K562 (cell line): ENCODE measurements at regions not wholly inside any gene's neighbourhood (a gene's known extent, or its start where the extent isn't known, plus 50 kb on each side); places are given as distances from the start of the nearest gene placed in this dataset.

Source experiments
- ATAC-seq: fragments of 200-7000 bp; cut with Tn5 transposase; 3 replicates; pipeline ENCODE4 v1.9.1; 2020; ENCODE audit warnings: moderate library complexity
- BruUV-seq: library from RNA; stranded (reverse); fragments of 400-500 nt; replicated peaks from 2 replicates; lab custom pipeline; 2021; lab: Mats Ljungman, UMichigan
- CTCF ChIA-PET: fragments of 300-600 bp; formaldehyde crosslinking; extraction: SDS; loops from one replicate; lab custom pipeline; 2021; ENCODE audit warnings: low intra/inter-chr PET ratio; lab: Yijun Ruan, JAX
- POLR2A ChIA-PET: fragments of 300-600, 350-650 bp; sonication (Branson Sonifier 250); formaldehyde crosslinking; extraction: SDS; loops from one replicate; lab custom pipeline; 2021; ENCODE audit warnings: antibody characterized with exemption, inconsistent platforms; lab: Yijun Ruan, JAX
- DNase-seq, 4 experiments: peaks; one replicate each; pipeline versions ENCODE4 v3.0.0 to v3.0.0-alpha.2; 2011 to 2018; ENCODE audit warnings: low spot score in 3 of 4, mixed read lengths in 3 of 4; ENCODE audit errors: extremely low read depth in 1 of 4
- FAIRE-seq: peaks from 2 replicates; lab custom pipeline; 2011; peaks lifted over from hg19 to GRCh38; lab: Jason Lieb, UNC
- H2AFZ ChIP-seq: 2 replicates; pipeline ENCODE4 v1.6.0; 2011; ENCODE audit warnings: low read depth, low read length, control low read depth, inconsistent platforms
- H3K27ac ChIP-seq: fragments of 200-600 bp; 3 replicates; pipeline ENCODE4 v1.8.0; 2011; ENCODE audit warnings: low read depth, mild to moderate bottlenecking, control low read depth, inconsistent platforms, low read length, moderate library complexity, mixed read lengths; ENCODE audit errors: extremely low read depth
- H3K27me3 ChIP-seq, 2 experiments: fragments of 300-600 bp in 1 of 2; 2 replicates in 1 of 2; 3 replicates in 1 of 2; pipeline versions ENCODE4 v1.6.0 to v1.8.0; 2011; ENCODE audit warnings: inconsistent platforms in 2 of 2, low read length in 2 of 2, mild to moderate bottlenecking in 1 of 2, mixed read lengths in 1 of 2, moderate library complexity in 1 of 2; ENCODE audit not compliant: control insufficient read depth in 2 of 2, insufficient read depth in 2 of 2
- H3K36me3 ChIP-seq: fragments of 300-600 bp; 3 replicates; pipeline ENCODE4 v1.8.0; 2011; ENCODE audit warnings: mild to moderate bottlenecking, low read length, inconsistent platforms; ENCODE audit not compliant: control insufficient read depth, insufficient read depth
- H3K4me1 ChIP-seq, 2 experiments: fragments of 200-600 bp in 1 of 2; replicated peaks in 1 of 2; 2 replicates in 1 of 2; 3 replicates in 1 of 2; pipeline versions ENCODE4 v1.5.1 to v1.8.0; 2011; ENCODE audit warnings: inconsistent platforms in 2 of 2, low read length in 2 of 2, mild to moderate bottlenecking in 1 of 2, mixed read lengths in 1 of 2, moderate library complexity in 1 of 2; ENCODE audit not compliant: control insufficient read depth in 2 of 2, insufficient read depth in 2 of 2
- H3K4me2 ChIP-seq: 2 replicates; pipeline ENCODE4 v1.6.1; 2011; ENCODE audit warnings: low read length, control low read depth, inconsistent platforms, mixed read lengths; ENCODE audit not compliant: insufficient read depth
- H3K4me3 ChIP-seq: fragments of 200-600 bp; sonication (generic), shearing (Covaris generic); 2 replicates; pipeline ENCODE4 v1.5.1; 2016; ENCODE audit warnings: control low read depth, inconsistent platforms
- H3K79me2 ChIP-seq: fragments of 200-600 bp; 3 replicates; pipeline ENCODE4 v1.8.0; 2011; ENCODE audit warnings: low read length, inconsistent platforms; ENCODE audit not compliant: control insufficient read depth, insufficient read depth
- H3K9ac ChIP-seq, 2 experiments: 2 replicates each; pipeline versions ENCODE4 v1.6.0 to v1.6.1; 2011; ENCODE audit warnings: low read depth in 2 of 2, low read length in 2 of 2, control low read depth in 1 of 2, inconsistent platforms in 1 of 2, mild to moderate bottlenecking in 1 of 2, mixed read lengths in 1 of 2; ENCODE audit not compliant: insufficient read depth in 1 of 2
- H3K9me1 ChIP-seq: one replicate; pipeline ENCODE4 v1.6.0; 2011; ENCODE audit warnings: inconsistent platforms, mild to moderate bottlenecking, low read length, moderate library complexity; ENCODE audit not compliant: control insufficient read depth, insufficient read depth
- H3K9me3 ChIP-seq: replicated peaks from 2 replicates; pipeline ENCODE4 v1.5.1; 2011; ENCODE audit warnings: low read depth, low read length, inconsistent platforms; ENCODE audit not compliant: control insufficient read depth, insufficient read depth
- H4K20me1 ChIP-seq: replicated peaks from 2 replicates; pipeline ENCODE4 v1.6.1; 2011; ENCODE audit warnings: low read length, inconsistent platforms, mixed read lengths; ENCODE audit not compliant: control insufficient read depth, insufficient read depth
- ARID4B ChIP-seq: sonication (generic); formaldehyde crosslinking; IDR thresholded peaks from 2 replicates; pipeline ENCODE4 v1.8.0; 2022; ENCODE audit warnings: mild to moderate bottlenecking, missing genetic modification reagents
- DMBX1 ChIP-seq: fragments of 250-450 bp; sonication (Bioruptor Pico); IDR thresholded peaks from 2 replicates; pipeline ENCODE4 v1.8.0; 2022; ENCODE audit warnings: inconsistent platforms, mild to moderate bottlenecking, moderate library complexity, borderline replicate concordance
- E2F5 ChIP-seq: sonication (generic); formaldehyde crosslinking; IDR thresholded peaks from 2 replicates; pipeline ENCODE4 v1.8.0; 2022; ENCODE audit warnings: mild to moderate bottlenecking, missing genetic modification reagents
- KLF6 ChIP-seq: fragments of 250-450 bp; sonication (Bioruptor Pico); IDR thresholded peaks from 2 replicates; pipeline ENCODE4 v1.4.0; 2020; ENCODE audit warnings: mild to moderate bottlenecking, moderate library complexity, borderline replicate concordance
- NBN ChIP-seq: fragments of 450-650 bp; IDR thresholded peaks from 2 replicates; pipeline ENCODE4 v1.6.1; 2016; ENCODE audit warnings: low read depth, mild to moderate bottlenecking
- NFIX ChIP-seq: fragments of 250-450 bp; sonication (Bioruptor Pico); IDR thresholded peaks from 2 replicates; pipeline ENCODE4 v1.4.0; 2020; ENCODE audit warnings: low read depth, mild to moderate bottlenecking, moderate library complexity
- NR4A1 ChIP-seq, 2 experiments: fragments of 250-450 bp in 1 of 2; fragments of 450-650 bp in 1 of 2; sonication (Bioruptor Pico) in 1 of 2; IDR thresholded peaks; 2 replicates each; pipeline versions ENCODE4 v1.4.0 to v1.6.1; 2016 to 2020; ENCODE audit warnings: mild to moderate bottlenecking in 2 of 2, missing compliant biosample characterization in 1 of 2, missing genetic modification characterization in 1 of 2, moderate library complexity in 1 of 2
- TCF7L2 ChIP-seq: fragments of 150-350 bp; IDR thresholded peaks from 2 replicates; pipeline ENCODE4 v1.6.1; 2016; ENCODE audit warnings: low read depth, mild to moderate bottlenecking, low read length, moderate library complexity
- TEAD1 ChIP-seq, 2 experiments: fragments of 450-650 bp in 1 of 2; sonication (generic) in 1 of 2; formaldehyde crosslinking; IDR thresholded peaks; 2 replicates each; pipeline versions ENCODE4 v1.4.0 to v1.8.0; 2020 to 2022; ENCODE audit warnings: mild to moderate bottlenecking in 2 of 2, missing genetic modification reagents in 1 of 2
- ZNF316 ChIP-seq: fragments of 450-650 bp; IDR thresholded peaks from 2 replicates; pipeline ENCODE4 v1.6.1; 2016
- ZNF589 ChIP-seq: fragments of 200-800 bp; sonication (Bioruptor generic); IDR thresholded peaks from 2 replicates; pipeline ENCODE4 v1.6.1; 2016; ENCODE audit warnings: low read depth, missing genetic modification characterization, missing compliant biosample characterization
- in situ Hi-C: fragments of 300-500 bp; cut with MboI; formaldehyde crosslinking; loops from 4 replicates; pipeline ENCODE4 v1.15.0; 2018; ENCODE audit warnings: inconsistent platforms, mixed read lengths
- intact Hi-C: fragments of 100-400 bp; cut with micrococcal nuclease; formaldehyde crosslinking; loops from 2 replicates; pipeline ENCODE4 v1.14.2; 2022

- in situ Hi-C loops: no loop called here
- no peak for FAIRE-seq
Observed at GRCh38 chr1:221279146-221279545, 399.9 kb downstream of the HLX start.

More at GRCh38 chr1:221279146-221279545, 399.9 kb downstream of the HLX start:
- Histone ChIP-seq H3K4me2 (no peak overlapping the region), H3K4me3 (no peak overlapping the region), H3K79me2 (no peaks in the 10 kb centered on the region), H3K9ac (no peak overlapping the region), H3K4me1 (no peaks in the 10 kb centered on the region), H3K9me1 (no peaks in the 10 kb centered on the region), H3K36me3 (no peaks in the 10 kb centered on the region), H3K9me3 (no peaks in the 10 kb centered on the region), H3K27ac (no peak overlapping the region), H2AFZ (no peak overlapping the region), H4K20me1 (no peaks in the 10 kb centered on the region), H3K27me3 (no peaks in the 10 kb centered on the region)
- intact Hi-C loops: no loop called here
- DNase-seq: no peak
- ATAC-seq: no peak
- no TSS peak for BruUV-seq
- CTCF ChIA-PET: no interaction called here
- TF ChIP-seq NBN: no peak
- no peak for TF ChIP-seq DMBX1 (CRISPR knock-in tag)
- no peak for TF ChIP-seq ZNF589 (CRISPR knock-in tag)
- TF ChIP-seq E2F5 (CRISPR knock-in tag): no peak
- TF ChIP-seq ARID4B (CRISPR knock-in tag): no peak
- no peak for TF ChIP-seq TCF7L2
- TF ChIP-seq NR4A1 (CRISPR knock-in tag; IDR thresholded peaks at IDR 0.05): no peak
- TF ChIP-seq NR4A1 (tag; IDR thresholded peaks at IDR 0.05): no peak
- no peak for TF ChIP-seq ZNF316
- no peak for TF ChIP-seq TEAD1 (CRISPR knock-in tag; IDR thresholded peaks at IDR 0.05)
- no peak for TF ChIP-seq NFIX (CRISPR knock-in tag)
- TF ChIP-seq KLF6 (CRISPR knock-in tag): no peak
- POLR2A ChIA-PET: no interaction called here
